Loucy (cell line): ENCODE measurements at regions not wholly inside any gene's neighbourhood (a gene's known extent, or its start where the extent isn't known, plus 50 kb on each side); places are given as distances from the start of the nearest gene placed in this dataset.

Experiments
- EZH2phosphoT487 ChIP-seq: fragments of 200-600 bp; IDR thresholded peaks from 2 replicates; pipeline ENCODE4 v1.6.1; 2018; ENCODE audit warnings: antibody characterized with exemption, mild to moderate bottlenecking, moderate library complexity, borderline replicate concordance
- TF ChIP-seq, protein P1 (sequence below): fragments of 200-600 bp; sonication (generic); conservative IDR thresholded peaks from 2 replicates; pipeline ENCODE4 v1.5.1; 2014; ENCODE audit warnings: mild to moderate bottlenecking, antibody characterized with exemption, low read length

DNA sequence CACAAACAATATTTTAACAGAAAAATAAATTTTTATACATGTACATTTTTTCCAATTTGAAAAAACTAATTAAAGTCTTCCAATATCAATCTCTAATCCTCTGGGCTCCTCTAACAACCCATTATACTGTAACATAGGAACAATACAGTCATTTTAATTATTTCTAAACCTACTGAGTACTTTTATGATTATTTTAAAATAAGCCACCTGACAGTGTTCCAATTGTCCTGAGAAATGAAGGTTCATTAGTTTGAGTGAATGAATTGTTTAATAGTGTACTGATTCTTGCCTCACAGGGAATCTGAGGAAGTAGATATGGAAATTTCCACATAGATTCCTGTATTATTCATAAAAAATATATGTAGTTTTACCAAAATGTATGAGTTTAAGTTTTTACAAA lies 123.1 kb upstream of the EYS start:
- TF ChIP-seq, protein P1, sequence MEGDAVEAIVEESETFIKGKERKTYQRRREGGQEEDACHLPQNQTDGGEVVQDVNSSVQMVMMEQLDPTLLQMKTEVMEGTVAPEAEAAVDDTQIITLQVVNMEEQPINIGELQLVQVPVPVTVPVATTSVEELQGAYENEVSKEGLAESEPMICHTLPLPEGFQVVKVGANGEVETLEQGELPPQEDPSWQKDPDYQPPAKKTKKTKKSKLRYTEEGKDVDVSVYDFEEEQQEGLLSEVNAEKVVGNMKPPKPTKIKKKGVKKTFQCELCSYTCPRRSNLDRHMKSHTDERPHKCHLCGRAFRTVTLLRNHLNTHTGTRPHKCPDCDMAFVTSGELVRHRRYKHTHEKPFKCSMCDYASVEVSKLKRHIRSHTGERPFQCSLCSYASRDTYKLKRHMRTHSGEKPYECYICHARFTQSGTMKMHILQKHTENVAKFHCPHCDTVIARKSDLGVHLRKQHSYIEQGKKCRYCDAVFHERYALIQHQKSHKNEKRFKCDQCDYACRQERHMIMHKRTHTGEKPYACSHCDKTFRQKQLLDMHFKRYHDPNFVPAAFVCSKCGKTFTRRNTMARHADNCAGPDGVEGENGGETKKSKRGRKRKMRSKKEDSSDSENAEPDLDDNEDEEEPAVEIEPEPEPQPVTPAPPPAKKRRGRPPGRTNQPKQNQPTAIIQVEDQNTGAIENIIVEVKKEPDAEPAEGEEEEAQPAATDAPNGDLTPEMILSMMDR: no peak
- no peak for TF ChIP-seq EZH2phosphoT487
